GM10266 (cell line): ENCODE measurements at regions not wholly inside any gene's neighbourhood (a gene's known extent, or its start where the extent isn't known, plus 50 kb on each side); places are given as distances from the start of the nearest gene placed in this dataset.

Source experiments
- DNase-seq: peaks from one replicate; pipeline ENCODE4 v3.0.0; 2012; ENCODE audit errors: extremely low spot score
- CTCF ChIP-seq: IDR thresholded peaks from 2 replicates; pipeline ENCODE4 v1.5.1; 2012; ENCODE audit warnings: mild to moderate bottlenecking, low read depth; ENCODE audit not compliant: control insufficient read depth, insufficient read depth; ENCODE audit errors: missing control alignments

GRCh38 chr13:47142105-47142504 is 245.3 kb upstream of the HTR2A start:
- DNase-seq: no peak
- no peak for TF ChIP-seq CTCF

- no peak for DNase-seq
- TF ChIP-seq CTCF: no peak
Observed at GRCh38 chr13:47139519-47139918, 242.7 kb upstream of the HTR2A start.

GRCh38 chr13:47136504-47136941 is 239.7 kb upstream of the HTR2A start:
- no peak for DNase-seq

GRCh38 chr13:47135800-47136503 is 239.1 kb upstream of the HTR2A start:
- no peak for DNase-seq
- no peak for TF ChIP-seq CTCF

More at GRCh38 chr13:47136504-47136941, 239.7 kb upstream of the HTR2A start:
- TF ChIP-seq CTCF: no peak

GRCh38 chr13:47134939-47135489 is 238.2 kb upstream of the HTR2A start:
- TF ChIP-seq CTCF: no peak
- no peak for DNase-seq

- DNase-seq: no peak
- no peak for TF ChIP-seq CTCF
Observed at GRCh38 chr13:47133011-47133445, 236.2 kb upstream of the HTR2A start.

- DNase-seq: no peak
- TF ChIP-seq CTCF: no peak
Observed at GRCh38 chr13:47129461-47129860, 232.6 kb upstream of the HTR2A start.
